ENCODE measurements at regions not wholly inside any gene's neighbourhood (a gene's known extent, or its start where the extent isn't known, plus 50 kb on each side); places are given as distances from the start of the nearest gene placed in this dataset.

DNA sequence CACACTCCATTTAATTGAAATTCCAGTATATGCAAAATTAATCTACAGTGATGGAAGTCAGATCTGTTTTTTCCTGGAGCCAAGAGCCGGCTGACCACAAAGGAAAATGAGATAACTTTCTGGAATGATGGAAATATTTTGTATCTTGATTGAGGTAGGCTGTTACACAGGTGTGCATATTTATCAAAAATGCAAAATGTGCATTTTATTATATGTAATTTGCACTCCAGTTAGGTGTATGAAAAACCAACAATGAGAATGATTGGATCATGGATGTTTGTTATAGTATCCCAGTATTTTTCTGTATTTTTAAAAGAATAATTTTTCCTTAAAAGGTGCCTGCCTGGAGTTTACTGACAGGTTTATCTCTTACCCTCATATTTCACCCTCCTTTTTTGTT is 242.0 kb upstream of the JAG1 start:
- DNase-seq (ENCODE audit: low spot score): no peak
- TF ChIP-seq, protein P1, sequence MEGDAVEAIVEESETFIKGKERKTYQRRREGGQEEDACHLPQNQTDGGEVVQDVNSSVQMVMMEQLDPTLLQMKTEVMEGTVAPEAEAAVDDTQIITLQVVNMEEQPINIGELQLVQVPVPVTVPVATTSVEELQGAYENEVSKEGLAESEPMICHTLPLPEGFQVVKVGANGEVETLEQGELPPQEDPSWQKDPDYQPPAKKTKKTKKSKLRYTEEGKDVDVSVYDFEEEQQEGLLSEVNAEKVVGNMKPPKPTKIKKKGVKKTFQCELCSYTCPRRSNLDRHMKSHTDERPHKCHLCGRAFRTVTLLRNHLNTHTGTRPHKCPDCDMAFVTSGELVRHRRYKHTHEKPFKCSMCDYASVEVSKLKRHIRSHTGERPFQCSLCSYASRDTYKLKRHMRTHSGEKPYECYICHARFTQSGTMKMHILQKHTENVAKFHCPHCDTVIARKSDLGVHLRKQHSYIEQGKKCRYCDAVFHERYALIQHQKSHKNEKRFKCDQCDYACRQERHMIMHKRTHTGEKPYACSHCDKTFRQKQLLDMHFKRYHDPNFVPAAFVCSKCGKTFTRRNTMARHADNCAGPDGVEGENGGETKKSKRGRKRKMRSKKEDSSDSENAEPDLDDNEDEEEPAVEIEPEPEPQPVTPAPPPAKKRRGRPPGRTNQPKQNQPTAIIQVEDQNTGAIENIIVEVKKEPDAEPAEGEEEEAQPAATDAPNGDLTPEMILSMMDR (IDR thresholded peaks at IDR 0.05): no peak
- ATAC-seq (ENCODE audit: low FRiP score): no peak

DNA sequence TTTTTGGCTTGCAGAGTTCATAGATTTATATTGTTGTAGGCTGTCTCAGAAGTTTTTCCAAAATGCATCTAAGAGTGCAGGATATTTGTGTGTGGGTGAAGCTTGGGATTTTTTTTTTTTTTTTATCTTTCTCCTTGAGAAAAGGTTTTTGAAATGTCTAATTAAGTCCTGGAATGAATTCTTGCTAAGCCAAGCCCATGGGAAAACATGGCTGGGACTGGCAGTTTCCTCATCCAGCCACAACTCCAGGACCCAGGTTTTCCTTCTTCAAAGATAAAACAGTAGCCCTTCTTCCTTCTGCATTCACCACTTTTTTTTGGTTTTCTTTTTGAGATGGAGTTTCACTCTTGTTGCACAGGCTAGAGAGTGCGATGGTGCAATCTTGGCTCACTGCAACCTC is 242.5 kb upstream of the JAG1 start:
- ATAC-seq (ENCODE audit: low FRiP score) (no peak), DNase-seq (ENCODE audit: low spot score) (no peak)
- TF ChIP-seq, protein P1 (IDR thresholded peaks at IDR 0.05): no peak

DNA sequence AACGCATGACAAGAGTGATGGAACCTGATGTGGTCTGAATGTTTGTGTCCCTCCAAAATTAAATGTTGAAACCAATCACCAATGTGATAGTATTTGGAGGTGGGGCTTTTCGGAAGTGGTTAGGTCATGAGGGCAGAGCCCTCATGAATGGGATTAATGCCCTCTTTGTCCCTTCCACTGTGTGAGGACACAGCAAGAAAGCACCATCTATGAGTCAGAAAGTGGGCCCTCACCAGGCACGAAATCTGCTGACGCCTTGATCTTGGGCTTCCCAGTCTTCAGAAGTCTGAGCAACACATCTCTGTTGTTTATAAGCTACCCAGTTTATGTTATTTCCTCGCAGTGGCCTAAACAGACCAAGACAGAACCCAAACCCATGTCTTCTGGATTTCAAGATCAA is 244.0 kb upstream of the JAG1 start:
- no peak for DNase-seq (ENCODE audit: low spot score)
- TF ChIP-seq, protein P1 (IDR thresholded peaks at IDR 0.05): no peak
- ATAC-seq (ENCODE audit: low FRiP score): no peak

DNA sequence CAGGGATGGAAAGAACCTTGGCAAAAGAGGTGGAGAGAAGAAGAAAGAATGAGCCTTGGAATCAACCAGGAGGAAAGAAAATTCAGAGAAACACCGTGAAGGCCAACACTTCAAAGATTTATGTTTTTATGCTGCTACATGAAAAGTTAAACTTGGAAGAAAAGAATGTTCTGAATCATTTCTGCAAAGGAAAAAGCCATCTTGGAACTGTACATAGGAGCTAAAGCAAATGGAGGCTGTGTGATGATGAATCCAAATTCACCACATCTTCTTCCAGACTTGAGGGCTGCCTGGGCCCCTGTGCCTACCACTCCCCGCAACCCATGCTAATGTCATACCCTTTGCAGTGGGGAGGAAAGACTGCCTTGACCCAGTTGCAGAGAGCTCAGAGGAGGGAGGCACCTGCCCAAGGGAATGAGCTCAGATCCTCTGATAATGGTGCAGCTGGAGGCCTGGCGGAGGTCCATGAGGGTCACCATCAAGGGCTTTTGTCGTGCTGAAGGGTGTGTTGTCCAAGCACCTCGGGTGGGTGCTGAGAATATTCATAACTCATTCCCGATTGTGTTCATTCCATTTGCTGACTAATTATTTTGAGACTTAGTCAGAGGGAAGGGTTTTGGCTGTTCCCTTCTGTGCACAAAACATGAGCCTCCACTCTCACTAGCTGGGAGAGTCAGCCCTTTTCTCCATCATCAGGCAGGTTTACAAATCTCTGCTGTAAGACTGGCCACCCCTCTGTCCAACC is 245.8 kb upstream of the JAG1 start:
- ATAC-seq (ENCODE audit: low FRiP score) (peak; percentile 45), DNase-seq (ENCODE audit: low spot score) (no peak)
- TF ChIP-seq, protein P1 (IDR thresholded peaks at IDR 0.05): no peak

DNA sequence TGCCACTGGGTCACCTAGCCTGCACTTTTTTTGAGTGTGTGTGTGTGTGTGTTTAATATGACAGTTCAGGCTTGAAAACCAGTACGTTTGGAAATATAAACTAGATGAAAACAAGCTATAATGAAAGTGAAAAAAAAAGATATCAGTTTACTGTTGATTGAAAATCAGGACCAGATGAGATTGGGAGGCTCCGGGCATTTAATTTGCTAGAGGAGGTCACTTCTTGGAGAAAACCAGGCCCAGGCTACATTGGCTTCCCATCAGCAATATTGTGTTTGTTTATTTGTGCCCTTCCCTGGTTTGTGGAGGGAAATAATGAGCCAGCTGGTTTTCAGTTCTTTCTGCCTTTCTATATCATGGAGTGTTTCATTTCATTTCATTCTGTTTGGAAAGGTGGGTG is 246.6 kb upstream of the JAG1 start:
- DNase-seq (ENCODE audit: low spot score): no peak
- ATAC-seq (ENCODE audit: low FRiP score): no peak
- TF ChIP-seq, protein P1 (IDR thresholded peaks at IDR 0.05): no peak

DNA sequence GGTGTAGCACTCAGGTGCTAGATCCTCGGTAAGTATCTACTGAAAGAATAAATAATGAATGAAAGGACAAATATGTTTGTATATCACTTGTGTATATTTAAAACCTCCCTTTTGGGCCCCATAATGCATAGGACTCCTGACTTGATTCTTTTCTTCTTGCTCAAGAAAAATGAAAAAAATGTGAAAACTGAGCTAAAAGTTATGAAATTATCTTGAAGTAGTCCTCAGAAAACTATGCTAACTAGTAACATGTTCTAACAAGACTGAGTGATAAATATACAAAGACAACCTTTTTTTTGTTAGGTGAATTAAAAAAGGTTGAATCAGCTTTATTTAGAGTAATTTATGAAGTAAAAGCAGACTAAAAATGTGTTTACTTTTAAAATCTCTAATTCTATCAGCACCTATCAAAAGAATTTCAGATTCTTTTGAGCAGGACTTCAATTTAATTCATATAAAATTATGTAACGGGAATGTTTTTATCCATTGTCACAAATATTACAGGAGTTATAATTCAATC is 247.8 kb upstream of the JAG1 start:
- TF ChIP-seq, protein P1 (IDR thresholded peaks at IDR 0.05): no peak
- DNase-seq (ENCODE audit: low spot score): no peak
- ATAC-seq (ENCODE audit: low FRiP score): no peak

DNA sequence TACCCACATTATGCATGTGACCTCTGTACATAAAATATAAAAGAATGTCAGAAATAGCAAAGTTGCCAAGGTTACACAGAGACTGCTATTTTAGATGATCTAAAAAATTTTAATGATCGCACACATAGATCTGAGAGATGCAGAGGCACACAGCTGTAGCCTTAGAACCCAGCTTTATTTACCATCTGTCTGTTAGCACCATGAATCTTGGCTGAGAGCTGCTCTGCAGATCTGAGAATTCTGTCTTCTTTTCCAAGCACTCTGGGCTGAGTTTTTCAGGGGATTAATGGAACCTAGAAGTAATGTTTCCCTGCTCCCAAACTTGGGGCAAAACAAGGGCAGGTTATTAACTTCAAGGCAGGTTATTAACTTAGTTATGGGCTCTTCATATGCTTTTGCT is 248.7 kb upstream of the JAG1 start:
- TF ChIP-seq, protein P1 (IDR thresholded peaks at IDR 0.05): no peak
- ATAC-seq (ENCODE audit: low FRiP score) (no peak), DNase-seq (ENCODE audit: low spot score) (no peak)

Data from omental fat pad (tissue), 3 donors.